AG04450 (cell line): ENCODE measurements at regions not wholly inside any gene's neighbourhood (a gene's known extent, or its start where the extent isn't known, plus 50 kb on each side); places are given as distances from the start of the nearest gene placed in this dataset.
A peak's percentile ranks its signal among the peaks of the same experiment; 100 is the strongest.

Source experiments
- CTCF ChIA-PET: fragments of 300-600, 350-600 bp; formaldehyde crosslinking; extraction: SDS; loops from one replicate; lab custom pipeline; 2022; ENCODE audit warnings: antibody characterized with exemption, inconsistent platforms; lab: Charles Lee
- POLR2A ChIA-PET: fragments of 350-600 bp; formaldehyde crosslinking; extraction: SDS; loops from one replicate; lab custom pipeline; 2021; ENCODE audit warnings: antibody characterized with exemption, inconsistent platforms; lab: Yijun Ruan, JAX
- DNase-seq: peaks from one replicate; pipeline ENCODE4 v3.0.0-alpha.2; 2011; ENCODE audit warnings: low read depth, low spot score
- H3K27ac ChIP-seq: one replicate; pipeline ENCODE4 v1.5.1; 2012; ENCODE audit warnings: low read depth, low read length, control low read depth
- H3K27me3 ChIP-seq: one replicate; pipeline ENCODE4 v1.6.0; 2012; ENCODE audit warnings: low read length; ENCODE audit not compliant: control insufficient read depth, insufficient read depth
- H3K4me3 ChIP-seq: 2 replicates; pipeline ENCODE4 v1.5.1; 2011; ENCODE audit warnings: mild to moderate bottlenecking, low read depth, low read length, control low read depth
- H3K9me3 ChIP-seq: 2 replicates; pipeline ENCODE4 v1.5.1; 2012; ENCODE audit warnings: low read length; ENCODE audit not compliant: control insufficient read depth, insufficient read depth
- CTCF ChIP-seq: IDR thresholded peaks from 2 replicates; pipeline ENCODE4 v1.5.1; 2011; ENCODE audit warnings: low read depth, low read length, control low read depth, inconsistent platforms

GRCh38 chr12:30041096-30041495 is 257.4 kb upstream of the TMTC1 start:
- H3K27ac ChIP-seq = no peak overlapping the region
- H3K9me3 ChIP-seq = no peaks in the 10 kb centered on the region
- ChIA-PET CTCF (no interaction called here), POLR2A (no interaction called here)
- no peak for DNase-seq
- H3K4me3 ChIP-seq = no peak overlapping the region
- H3K27me3 ChIP-seq = no peaks in the 10 kb centered on the region
- TF ChIP-seq CTCF = no peak

GRCh38 chr12:30030693-30031374 is 247.1 kb upstream of the TMTC1 start:
- no peak overlapping the region for H3K27ac ChIP-seq
- no peaks in the 10 kb centered on the region for H3K27me3 ChIP-seq
- DNase-seq = no peak
- no peak overlapping the region for H3K4me3 ChIP-seq
- TF ChIP-seq CTCF = no peak
- ChIA-PET POLR2A (no interaction called here), CTCF (no interaction called here)
- H3K9me3 ChIP-seq = no peaks in the 10 kb centered on the region

- DNase-seq = peak; percentile 55
- no peak for TF ChIP-seq CTCF
- no peak overlapping the region for H3K4me3 ChIP-seq
- peak overlapping the region; percentile 42 for H3K27ac ChIP-seq
- ChIA-PET CTCF (no interaction called here), POLR2A (interaction anchor here (0.7 kb wide), 1 partner anchor 473 kb away, joined by 3 read pairs; no protein-coding TSS in a partner anchor)
- H3K27me3 ChIP-seq = no peaks in the 10 kb centered on the region
- peaks cover 7% of the 10 kb centered on the region; the same call in 1 of the 2 replicates for H3K9me3 ChIP-seq
Observed at GRCh38 chr12:30026621-30027234, 243.0 kb upstream of the TMTC1 start.

- H3K9me3 ChIP-seq = peaks cover 7% of the 10 kb centered on the region; the same call in 1 of the 2 replicates
- no peaks in the 10 kb centered on the region for H3K27me3 ChIP-seq
- TF ChIP-seq CTCF = no peak
- no peak for DNase-seq
- ChIA-PET CTCF (no interaction called here), POLR2A (no interaction called here)
- no peak overlapping the region for H3K27ac ChIP-seq
- H3K4me3 ChIP-seq = no peak overlapping the region
Observed at GRCh38 chr12:30025317-30025716, 241.6 kb upstream of the TMTC1 start.

- no peak for DNase-seq
- no peak for TF ChIP-seq CTCF
- CTCF ChIA-PET = interaction anchor here (1.1 kb wide), 1 partner anchor 785 kb away, joined by 3 read pairs; no protein-coding TSS in a partner anchor
- Histone ChIP-seq H3K4me3 (no peak overlapping the region), H3K27me3 (no peaks in the 10 kb centered on the region), H3K27ac (no peak overlapping the region), H3K9me3 (peaks cover 7% of the 10 kb centered on the region; the same call in 1 of the 2 replicates)
- POLR2A ChIA-PET = no interaction called here
Observed at GRCh38 chr12:30023186-30023585, 239.4 kb upstream of the TMTC1 start.
